ENCODE measurements at regions not wholly inside any gene's neighbourhood (a gene's known extent, or its start where the extent isn't known, plus 50 kb on each side); places are given as distances from the start of the nearest gene placed in this dataset.

- TF ChIP-seq FOXP2 (optimal IDR thresholded peaks at IDR 0.05; ENCODE audit: borderline replicate concordance, extremely low read depth, extremely low read length, insufficient read depth) (no peak), REST (IDR thresholded peaks at IDR 0.05; ENCODE audit: insufficient read depth in 1 of 2, low read depth in 2 of 2, low read length in 2 of 2) (no peak), POLR2AphosphoS5 (IDR thresholded peaks at IDR 0.05; ENCODE audit: low read depth, low read length) (no peak), TAF1 (IDR thresholded peaks at IDR 0.05; ENCODE audit: borderline replicate concordance, insufficient read depth, low read length) (no peak), SIN3A (IDR thresholded peaks at IDR 0.05; ENCODE audit: borderline replicate concordance, insufficient read depth, low read length) (no peak)
Observed at GRCh38 chr18:51911584-51911983, 428.4 kb upstream of the DCC start.

- TF ChIP-seq TAF1 (IDR thresholded peaks at IDR 0.05; ENCODE audit: borderline replicate concordance, insufficient read depth, low read length) (no peak), POLR2AphosphoS5 (IDR thresholded peaks at IDR 0.05; ENCODE audit: low read depth, low read length) (no peak), REST (IDR thresholded peaks at IDR 0.05; ENCODE audit: insufficient read depth in 1 of 2, low read depth in 2 of 2, low read length in 2 of 2) (no peak), SIN3A (IDR thresholded peaks at IDR 0.05; ENCODE audit: borderline replicate concordance, insufficient read depth, low read length) (no peak), FOXP2 (optimal IDR thresholded peaks at IDR 0.05; ENCODE audit: borderline replicate concordance, extremely low read depth, extremely low read length, insufficient read depth) (no peak)
Observed at GRCh38 chr18:51912381-51912780, 427.6 kb upstream of the DCC start.

GRCh38 chr18:51915176-51915575 is 424.8 kb upstream of the DCC start:
- TF ChIP-seq TAF1 (IDR thresholded peaks at IDR 0.05; ENCODE audit: borderline replicate concordance, insufficient read depth, low read length) (no peak), FOXP2 (optimal IDR thresholded peaks at IDR 0.05; ENCODE audit: borderline replicate concordance, extremely low read depth, extremely low read length, insufficient read depth) (no peak), POLR2AphosphoS5 (IDR thresholded peaks at IDR 0.05; ENCODE audit: low read depth, low read length) (no peak), SIN3A (IDR thresholded peaks at IDR 0.05; ENCODE audit: borderline replicate concordance, insufficient read depth, low read length) (no peak), REST (IDR thresholded peaks at IDR 0.05; ENCODE audit: insufficient read depth in 1 of 2, low read depth in 2 of 2, low read length in 2 of 2) (no peak)

- TF ChIP-seq FOXP2 (optimal IDR thresholded peaks at IDR 0.05; ENCODE audit: borderline replicate concordance, extremely low read depth, extremely low read length, insufficient read depth) (no peak), POLR2AphosphoS5 (IDR thresholded peaks at IDR 0.05; ENCODE audit: low read depth, low read length) (no peak), SIN3A (IDR thresholded peaks at IDR 0.05; ENCODE audit: borderline replicate concordance, insufficient read depth, low read length) (no peak), TAF1 (IDR thresholded peaks at IDR 0.05; ENCODE audit: borderline replicate concordance, insufficient read depth, low read length) (no peak), REST (IDR thresholded peaks at IDR 0.05; ENCODE audit: insufficient read depth in 1 of 2, low read depth in 2 of 2, low read length in 2 of 2) (no peak)
Observed at GRCh38 chr18:51921862-51922261, 418.1 kb upstream of the DCC start.

GRCh38 chr18:51933903-51934302 is 406.1 kb upstream of the DCC start:
- TF ChIP-seq REST (IDR thresholded peaks at IDR 0.05; ENCODE audit: insufficient read depth in 1 of 2, low read depth in 2 of 2, low read length in 2 of 2), result no peak
- TF ChIP-seq TAF1 (IDR thresholded peaks at IDR 0.05; ENCODE audit: borderline replicate concordance, insufficient read depth, low read length), result no peak

Data from PFSK-1 (cell line).